IPS DF 6.9 (cell line): ENCODE measurements at regions not wholly inside any gene's neighbourhood (a gene's known extent, or its start where the extent isn't known, plus 50 kb on each side); places are given as distances from the start of the nearest gene placed in this dataset.

Experiments used
- DNase-seq: peaks from one replicate; pipeline ENCODE4 v3.0.0-alpha.2; 2013; ENCODE audit warnings: low read depth, low spot score
- H3K27ac ChIP-seq: one replicate; pipeline ENCODE4 v1.5.1; 2013; ENCODE audit warnings: low read length, control low read depth
- H3K27me3 ChIP-seq: 2 replicates; pipeline ENCODE4 v1.6.1; 2013; ENCODE audit warnings: mild to moderate bottlenecking, low read length; ENCODE audit not compliant: control insufficient read depth, insufficient read depth
- H3K36me3 ChIP-seq: 2 replicates; pipeline ENCODE4 v1.6.1; 2013; ENCODE audit warnings: low read length; ENCODE audit not compliant: control insufficient read depth, insufficient read depth
- H3K4me1 ChIP-seq: 2 replicates; pipeline ENCODE4 v1.6.1; 2013; ENCODE audit warnings: low read length; ENCODE audit not compliant: control insufficient read depth, insufficient read depth
- H3K4me3 ChIP-seq: 2 replicates; pipeline ENCODE4 v1.5.1; 2013; ENCODE audit warnings: mild to moderate bottlenecking, low read length
- H3K9me3 ChIP-seq: 2 replicates; pipeline ENCODE4 v1.6.1; 2013; ENCODE audit warnings: low read length, inconsistent platforms; ENCODE audit not compliant: control insufficient read depth, insufficient read depth
- WGBS: extraction: QIAGEN DNeasy Blood & Tissue Kit; methylation state at CpG from one replicate; pipeline ENCODE4 v1.1.7; 2013; ENCODE audit warnings: mixed read lengths, missing lambda C conversion rate; ENCODE audit not compliant: insufficient read length, insufficient coverage; 5-methylcytosine and 5-hydroxymethylcytosine counted together

DNA sequence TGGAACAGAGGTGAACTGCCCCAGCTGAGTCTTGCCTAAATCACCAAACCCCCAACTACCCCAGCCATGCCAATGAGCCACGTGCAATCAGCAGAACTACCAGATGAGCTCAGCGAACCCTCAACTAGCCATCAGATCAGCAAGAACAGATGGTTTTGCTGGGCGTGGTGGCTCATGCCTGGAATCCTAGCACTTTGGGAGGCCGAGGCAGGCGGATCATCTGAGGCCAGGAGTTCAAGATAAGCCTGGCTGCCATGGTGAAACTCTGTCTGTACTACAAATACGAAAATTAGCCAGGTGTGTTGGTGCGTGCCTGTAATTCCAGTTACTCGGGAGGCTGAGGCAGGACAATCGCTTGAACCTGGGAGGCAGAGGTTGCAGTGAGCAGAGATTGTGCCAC, 374.3 kb downstream of the NXPE2 start:
- Histone ChIP-seq H3K36me3 (no peaks in the 10 kb centered on the region), H3K27ac (no peak overlapping the region), H3K4me1 (peaks cover 4% of the 10 kb centered on the region), H3K9me3 (peaks cover 2% of the 10 kb centered on the region; the same call in 1 of the 2 replicates), H3K4me3 (no peak overlapping the region), H3K27me3 (no peaks in the 10 kb centered on the region)
- no CpG with 5 or more reads among the region's 9 CpGs for WGBS
- DNase-seq = no peak

DNA sequence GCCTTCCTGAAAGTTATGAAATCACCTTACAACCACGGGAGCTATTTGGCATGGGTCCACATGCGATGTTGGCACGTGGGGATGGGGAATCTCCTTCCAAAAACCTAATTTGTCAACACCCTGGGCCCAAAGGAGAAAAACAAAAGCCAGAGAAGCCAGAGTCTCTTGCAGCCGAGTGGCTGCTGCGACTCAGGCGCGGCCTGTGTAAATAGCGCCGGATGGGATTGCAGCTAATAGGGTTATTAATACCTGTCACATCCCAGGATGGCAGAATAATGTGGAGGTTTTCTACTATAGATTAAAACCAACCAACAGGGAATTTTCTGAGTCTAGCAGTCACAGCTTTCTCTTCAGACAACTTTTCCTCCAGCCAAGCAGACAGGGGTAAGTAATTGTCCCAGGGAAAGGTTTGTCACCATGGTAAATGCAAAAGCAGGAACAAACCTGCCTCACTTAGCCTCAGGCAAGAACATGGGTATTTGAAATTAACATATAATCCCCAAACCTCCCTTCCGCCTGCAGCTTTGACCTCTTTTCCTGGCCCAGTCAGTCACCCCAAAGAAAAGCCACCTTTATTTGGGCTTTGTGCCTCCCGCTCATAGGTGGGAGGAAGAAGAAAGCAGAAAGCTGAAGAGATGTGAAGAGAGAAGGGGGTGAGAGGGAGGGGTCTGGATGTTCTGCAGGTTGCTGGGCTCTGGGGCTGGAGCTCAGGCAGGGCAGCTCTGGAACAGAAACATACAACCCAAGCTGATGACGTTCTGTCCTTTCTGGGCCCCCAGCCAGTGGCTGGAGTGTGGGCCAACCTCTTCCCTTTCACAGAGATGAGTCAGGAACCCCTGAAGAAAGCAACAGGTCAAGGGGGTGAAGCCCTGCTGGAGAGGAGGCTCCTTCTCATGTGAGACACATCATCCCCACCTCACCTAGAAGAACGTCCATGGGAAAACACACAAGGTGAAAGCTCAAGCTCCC, 376.5 kb downstream of the NXPE2 start:
- no peak for DNase-seq
- H3K4me1 ChIP-seq = peaks cover 4% of the 10 kb centered on the region
- no peak overlapping the region for H3K27ac ChIP-seq
- no peaks in the 10 kb centered on the region for H3K27me3 ChIP-seq
- no CpG with 5 or more reads among the region's 13 CpGs for WGBS
- peaks cover 2% of the 10 kb centered on the region; the same call in 1 of the 2 replicates for H3K9me3 ChIP-seq
- H3K4me3 ChIP-seq = no peak overlapping the region
- no peaks in the 10 kb centered on the region for H3K36me3 ChIP-seq

DNA sequence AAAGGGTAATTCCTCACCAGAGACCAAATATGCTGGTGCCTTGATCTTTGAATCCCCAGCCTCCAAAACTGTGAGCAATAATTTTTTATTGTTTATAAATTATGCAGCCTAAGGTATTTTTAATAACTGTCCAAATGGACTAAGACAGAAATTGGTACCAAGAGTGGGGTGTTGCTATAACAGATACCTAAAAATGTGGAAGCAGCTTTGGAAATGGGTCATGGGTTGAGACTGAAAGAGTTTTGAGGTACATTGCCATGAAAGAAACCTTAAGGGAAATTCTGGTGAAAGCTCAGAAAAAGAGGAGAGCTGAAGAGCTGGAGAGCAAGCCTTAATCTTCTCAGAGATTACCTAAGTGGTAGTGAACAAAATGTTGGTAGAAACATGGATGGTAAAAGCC, 378.2 kb downstream of the NXPE2 start:
- Histone ChIP-seq H3K27ac (no peak overlapping the region), H3K4me3 (no peak overlapping the region), H3K4me1 (no peaks in the 10 kb centered on the region), H3K36me3 (no peaks in the 10 kb centered on the region), H3K27me3 (no peaks in the 10 kb centered on the region), H3K9me3 (peaks cover 2% of the 10 kb centered on the region; the same call in 1 of the 2 replicates)
- no peak for DNase-seq

DNA sequence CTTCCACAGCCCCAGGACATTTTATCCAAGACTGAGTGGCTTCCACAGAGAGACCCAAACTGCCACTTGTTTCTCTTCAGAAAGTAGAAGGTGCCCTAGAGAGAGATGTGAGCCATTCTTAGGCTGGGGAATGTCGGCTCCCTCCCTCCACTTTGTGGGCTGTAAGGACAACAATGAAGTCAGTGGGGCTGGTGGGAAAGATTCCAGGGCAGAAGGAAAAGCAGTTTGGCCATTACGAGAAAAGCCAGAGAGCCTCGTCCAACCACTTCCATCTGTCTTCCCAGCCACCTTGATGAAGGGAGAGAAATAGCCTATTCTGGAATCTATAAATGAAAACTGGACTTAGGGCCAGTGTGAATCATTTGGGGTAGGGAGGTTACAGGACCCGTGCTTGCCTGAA, 382.5 kb downstream of the NXPE2 start:
- no peaks in the 10 kb centered on the region for H3K27me3 ChIP-seq
- H3K4me3 ChIP-seq = no peak overlapping the region
- no peaks in the 10 kb centered on the region for H3K4me1 ChIP-seq
- WGBS = no CpG with 5 or more reads among the region's 4 CpGs
- peaks cover 2% of the 10 kb centered on the region; the same call in 1 of the 2 replicates for H3K9me3 ChIP-seq
- no peak overlapping the region for H3K27ac ChIP-seq
- H3K36me3 ChIP-seq = no peaks in the 10 kb centered on the region
- no peak for DNase-seq

DNA sequence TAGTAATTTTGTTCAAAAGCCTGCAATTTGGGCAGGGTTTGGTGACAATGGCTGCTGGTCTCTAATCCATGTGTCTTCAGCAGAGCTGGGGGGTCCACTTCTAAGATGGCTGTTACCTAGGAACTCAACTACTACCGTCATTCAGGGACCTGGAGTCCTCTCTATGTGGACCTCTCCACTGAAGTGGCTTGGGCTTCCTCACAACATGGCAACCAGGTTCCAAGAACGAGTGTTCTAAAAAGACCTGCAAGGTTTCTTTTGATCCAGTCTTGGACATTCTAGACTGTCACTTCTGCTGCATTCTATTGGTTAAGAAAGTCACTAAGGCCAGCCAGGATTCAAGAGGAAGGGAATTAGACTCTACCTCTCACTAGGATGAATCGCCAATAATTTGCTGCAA, 387.0 kb downstream of the NXPE2 start:
- no peak overlapping the region for H3K27ac ChIP-seq
- H3K4me3 ChIP-seq = no peak overlapping the region
- no peaks in the 10 kb centered on the region for H3K9me3 ChIP-seq
- no CpG with 5 or more reads among the region's 3 CpGs for WGBS
- H3K36me3 ChIP-seq = no peaks in the 10 kb centered on the region
- no peaks in the 10 kb centered on the region for H3K27me3 ChIP-seq
- H3K4me1 ChIP-seq = no peaks in the 10 kb centered on the region
- DNase-seq = no peak

DNA sequence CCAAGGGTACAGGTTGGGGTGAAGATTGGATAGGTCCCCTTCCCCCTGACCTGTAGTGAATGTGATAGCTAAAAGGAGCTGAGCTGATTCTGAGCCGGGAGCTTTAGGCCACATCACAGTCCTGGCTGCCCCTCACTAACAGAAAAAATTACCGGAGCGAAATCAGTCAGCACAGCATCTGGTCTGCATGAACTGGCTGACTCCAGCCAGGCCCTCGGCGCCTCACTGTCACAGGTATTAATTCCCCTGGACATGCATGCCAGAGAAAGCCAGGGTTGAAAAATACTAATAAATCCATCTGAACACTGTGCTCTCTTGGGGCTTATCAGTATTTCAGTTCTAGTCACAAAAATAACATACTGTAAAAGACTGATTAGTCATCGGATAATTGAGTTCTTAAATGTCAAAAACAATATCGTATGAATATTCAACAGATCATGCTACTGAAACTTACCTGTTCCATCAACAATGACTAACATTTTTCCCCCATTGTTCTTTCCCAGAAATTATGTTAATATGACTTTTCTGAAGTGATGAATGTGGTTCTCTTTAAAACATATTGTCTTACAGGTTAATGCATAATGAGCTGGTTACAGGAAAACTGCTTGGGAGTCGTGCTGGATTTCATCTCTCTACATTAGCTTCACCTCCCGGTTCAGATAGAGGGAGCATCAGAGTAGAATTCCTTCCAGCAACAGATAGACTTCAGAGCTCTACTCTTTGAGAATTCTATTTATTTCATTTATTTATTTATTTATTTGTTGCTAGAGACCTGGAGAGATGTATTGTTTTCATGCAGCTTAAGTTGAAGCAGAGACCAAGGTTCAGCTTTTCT, 387.7 kb downstream of the NXPE2 start:
- H3K4me3 ChIP-seq = no peak overlapping the region
- no peaks in the 10 kb centered on the region for H3K27me3 ChIP-seq
- no peaks in the 10 kb centered on the region for H3K4me1 ChIP-seq
- no CpG with 5 or more reads among the region's 9 CpGs for WGBS
- H3K36me3 ChIP-seq = no peaks in the 10 kb centered on the region
- H3K27ac ChIP-seq = no peak overlapping the region
- no peaks in the 10 kb centered on the region for H3K9me3 ChIP-seq
- no peak for DNase-seq

DNA sequence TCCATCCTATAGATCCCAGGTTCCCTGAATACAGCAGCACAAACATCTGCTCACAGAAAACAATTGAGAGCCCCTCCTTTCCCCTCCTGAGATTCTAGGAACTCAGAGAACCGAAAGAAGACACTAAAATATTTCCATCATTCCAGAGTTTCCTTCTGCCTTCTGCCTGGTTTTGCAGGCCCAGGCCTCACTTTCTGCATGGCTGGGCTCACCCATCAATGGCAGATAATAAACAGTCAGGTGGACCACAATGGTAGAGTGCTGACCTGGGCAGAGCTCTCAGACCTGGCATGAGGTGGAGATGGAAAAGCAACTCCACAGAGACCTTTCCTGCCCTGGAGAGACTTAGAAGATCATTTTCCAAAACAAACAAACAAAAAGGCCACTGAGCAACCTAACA, 389.1 kb downstream of the NXPE2 start:
- Histone ChIP-seq H3K27ac (no peak overlapping the region), H3K36me3 (no peaks in the 10 kb centered on the region), H3K4me3 (no peak overlapping the region), H3K27me3 (no peaks in the 10 kb centered on the region), H3K9me3 (no peaks in the 10 kb centered on the region), H3K4me1 (no peaks in the 10 kb centered on the region)
- WGBS = no CpG with 5 or more reads among the region's 1 CpG
- DNase-seq = no peak

DNA sequence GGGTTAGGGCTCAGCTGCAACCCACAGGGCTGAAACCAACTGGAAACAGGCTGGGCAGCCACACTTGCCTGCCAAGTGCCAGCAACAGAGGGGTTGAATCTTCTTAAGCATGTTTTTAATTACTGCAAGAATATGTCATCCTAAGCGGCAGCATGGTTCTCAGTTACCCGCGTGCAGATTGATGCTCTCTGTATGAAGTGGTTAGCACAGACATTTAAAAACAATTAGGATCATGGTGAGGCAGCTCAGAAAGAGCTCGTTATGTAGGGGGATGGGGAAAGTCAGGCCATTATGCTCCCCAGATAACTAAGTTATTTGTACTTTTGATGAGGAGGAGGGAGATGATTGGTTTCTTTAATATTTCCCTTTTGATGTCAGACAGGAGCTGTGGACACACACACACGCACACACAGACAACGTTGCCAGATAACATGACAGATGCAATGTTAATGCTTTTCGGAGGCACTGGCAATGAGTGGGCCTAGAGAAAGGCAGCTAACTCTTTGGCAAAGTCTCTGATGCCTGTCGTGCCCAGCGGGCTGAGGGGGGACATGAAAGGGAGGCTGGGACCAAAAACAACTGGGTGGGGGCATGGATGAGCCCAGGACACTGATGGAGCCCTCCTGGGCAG, 389.7 kb downstream of the NXPE2 start:
- no peaks in the 10 kb centered on the region for H3K36me3 ChIP-seq
- no peak for DNase-seq
- H3K27ac ChIP-seq = no peak overlapping the region
- no peaks in the 10 kb centered on the region for H3K9me3 ChIP-seq
- WGBS = no CpG with 5 or more reads among the region's 9 CpGs
- no peak overlapping the region for H3K4me3 ChIP-seq
- no peaks in the 10 kb centered on the region for H3K27me3 ChIP-seq
- H3K4me1 ChIP-seq = no peaks in the 10 kb centered on the region

DNA sequence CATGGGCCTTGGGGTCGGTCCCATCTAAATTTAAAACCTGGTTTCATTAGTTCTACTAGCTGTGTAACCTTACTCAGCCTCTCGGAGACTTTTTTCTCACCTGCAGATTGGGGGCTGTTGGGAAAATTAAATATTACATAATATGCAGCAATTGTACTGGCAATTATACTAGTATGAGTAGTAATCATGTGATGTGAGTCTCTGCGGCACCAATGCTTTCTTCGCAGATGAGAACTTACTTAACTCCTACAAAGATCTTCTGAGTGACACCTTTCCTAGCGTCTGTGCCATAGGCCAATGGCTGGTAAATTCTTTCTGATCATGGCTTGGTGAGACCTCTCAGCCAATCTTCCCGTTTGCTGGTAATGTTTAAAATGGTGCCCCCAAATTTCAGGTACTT, 391.3 kb downstream of the NXPE2 start:
- Histone ChIP-seq H3K4me1 (no peaks in the 10 kb centered on the region), H3K36me3 (no peaks in the 10 kb centered on the region), H3K4me3 (no peak overlapping the region), H3K27me3 (no peaks in the 10 kb centered on the region), H3K9me3 (no peaks in the 10 kb centered on the region), H3K27ac (no peak overlapping the region)
- DNase-seq = no peak
- no CpG with 5 or more reads among the region's 6 CpGs for WGBS

DNA sequence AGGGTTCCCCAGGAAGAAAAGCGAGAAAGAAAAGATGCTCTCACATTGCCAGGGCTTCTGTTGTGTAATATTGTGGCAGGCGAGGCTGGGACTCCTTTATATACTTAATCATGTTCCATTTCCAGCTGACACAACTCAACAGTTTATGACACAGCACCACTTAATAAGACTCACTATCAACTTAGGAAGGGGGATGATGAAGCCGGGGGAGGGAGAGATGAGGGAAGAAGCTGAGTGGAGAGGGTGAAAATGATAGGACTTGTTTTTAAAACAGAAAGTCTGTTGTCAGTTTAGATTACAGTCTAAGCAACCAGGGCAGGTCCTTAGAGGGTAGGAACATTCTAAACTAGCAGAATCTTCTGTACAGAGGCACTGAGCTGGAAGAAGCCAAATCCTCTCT, 397.0 kb downstream of the NXPE2 start:
- Histone ChIP-seq H3K36me3 (no peaks in the 10 kb centered on the region), H3K27me3 (no peaks in the 10 kb centered on the region), H3K27ac (no peak overlapping the region), H3K4me3 (no peak overlapping the region), H3K9me3 (no peaks in the 10 kb centered on the region), H3K4me1 (no peaks in the 10 kb centered on the region)
- no CpG with 5 or more reads among the region's 3 CpGs for WGBS
- DNase-seq = no peak
